WTC11 (cell line): ENCODE measurements at regions not wholly inside any gene's neighbourhood (a gene's known extent, or its start where the extent isn't known, plus 50 kb on each side); places are given as distances from the start of the nearest gene placed in this dataset.

Source experiments
- AFF4 ChIP-seq: sonication (generic); formaldehyde crosslinking; IDR thresholded peaks from 2 replicates; pipeline ENCODE4 v1.8.1; 2023; ENCODE audit warnings: mild to moderate bottlenecking, missing genetic modification reagents, borderline replicate concordance
- ATF3 ChIP-seq: sonication (generic); formaldehyde crosslinking; conservative IDR thresholded peaks from 2 replicates; pipeline ENCODE4 v1.8.1; 2022; ENCODE audit warnings: mild to moderate bottlenecking, missing genetic modification reagents
- CTCF ChIP-seq: fragments of 200-600 bp; IDR thresholded peaks from 2 replicates; pipeline ENCODE4 v1.8.0; 2022; ENCODE audit warnings: antibody characterized with exemption
- E2F4 ChIP-seq: sonication (generic); formaldehyde crosslinking; IDR thresholded peaks from 2 replicates; pipeline ENCODE4 v1.8.1; 2022; ENCODE audit warnings: low read depth, mild to moderate bottlenecking, moderate library complexity, missing genetic modification reagents, borderline replicate concordance
- ESRRA ChIP-seq: sonication (generic); formaldehyde crosslinking; IDR thresholded peaks from 2 replicates; pipeline ENCODE4 v1.8.1; 2022; ENCODE audit warnings: mild to moderate bottlenecking, missing genetic modification reagents, borderline replicate concordance
- GRHL2 ChIP-seq: fragments of 250-450 bp; sonication (Bioruptor Pico); IDR thresholded peaks from 2 replicates; pipeline ENCODE4 v1.8.0; 2022; ENCODE audit warnings: mild to moderate bottlenecking, moderate library complexity; ENCODE audit not compliant: insufficient replicate concordance, severe bottlenecking
- MLX ChIP-seq: sonication (generic); formaldehyde crosslinking; IDR thresholded peaks from 2 replicates; pipeline ENCODE4 v1.8.1; 2023; ENCODE audit warnings: mild to moderate bottlenecking, missing genetic modification reagents, moderate library complexity
- NR1H2 ChIP-seq: sonication (generic); formaldehyde crosslinking; IDR thresholded peaks from 2 replicates; pipeline ENCODE4 v1.9.0; 2021; ENCODE audit warnings: mild to moderate bottlenecking, moderate library complexity, missing genetic modification reagents
- PRDM15 ChIP-seq: sonication (generic); formaldehyde crosslinking; IDR thresholded peaks from 2 replicates; pipeline ENCODE4 v1.8.0; 2022; ENCODE audit warnings: missing genetic modification reagents
- ZBTB43 ChIP-seq: sonication (generic); formaldehyde crosslinking; IDR thresholded peaks from 2 replicates; pipeline ENCODE4 v1.8.1; 2023; ENCODE audit warnings: mild to moderate bottlenecking, missing genetic modification reagents
- ZNF396 ChIP-seq: fragments of 250-450 bp; sonication (Bioruptor Pico); IDR thresholded peaks from 2 replicates; pipeline ENCODE4 v1.8.0; 2021; ENCODE audit warnings: mild to moderate bottlenecking, moderate library complexity, borderline replicate concordance

GRCh38 chr5:135232958-135233357 is 166.1 kb downstream of the MACROH2A1 start:
- TF ChIP-seq CTCF, result no peak
- no peak for TF ChIP-seq PRDM15 (CRISPR knock-in tag)
- TF ChIP-seq E2F4, result no peak
- TF ChIP-seq ZBTB43, result no peak
- no peak for TF ChIP-seq ATF3 (CRISPR knock-in tag)
- no peak for TF ChIP-seq ZNF396 (CRISPR knock-in tag)
- TF ChIP-seq NR1H2 (CRISPR knock-in tag), result no peak
- no peak for TF ChIP-seq GRHL2 (CRISPR knock-in tag)
- TF ChIP-seq MLX (CRISPR knock-in tag), result no peak
- TF ChIP-seq AFF4 (CRISPR knock-in tag), result no peak
- no peak for TF ChIP-seq ESRRA (CRISPR knock-in tag)
